ENCODE measurements at regions not wholly inside any gene's neighbourhood (a gene's known extent, or its start where the extent isn't known, plus 50 kb on each side); places are given as distances from the start of the nearest gene placed in this dataset.

DNA sequence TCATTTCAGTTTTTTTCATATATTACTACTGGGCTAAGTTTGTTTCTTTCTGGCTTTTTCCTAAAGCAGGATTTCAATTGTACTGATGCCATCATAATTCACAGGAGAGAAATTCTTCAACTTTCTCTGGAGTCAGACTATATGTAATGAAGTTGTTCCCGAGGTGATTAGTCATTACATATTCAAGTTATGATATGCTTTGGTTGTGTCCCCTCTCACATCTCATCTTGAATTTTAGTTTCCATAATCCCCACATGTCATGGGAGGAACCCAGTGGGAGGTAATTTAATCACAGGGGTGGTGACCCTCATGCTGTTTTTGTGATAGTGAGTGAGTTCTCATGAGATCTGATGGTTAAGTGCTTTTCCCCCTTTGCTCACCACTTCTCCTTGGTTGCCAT is 227.5 kb upstream of the LRIG3 start:
- TF ChIP-seq, protein P1, sequence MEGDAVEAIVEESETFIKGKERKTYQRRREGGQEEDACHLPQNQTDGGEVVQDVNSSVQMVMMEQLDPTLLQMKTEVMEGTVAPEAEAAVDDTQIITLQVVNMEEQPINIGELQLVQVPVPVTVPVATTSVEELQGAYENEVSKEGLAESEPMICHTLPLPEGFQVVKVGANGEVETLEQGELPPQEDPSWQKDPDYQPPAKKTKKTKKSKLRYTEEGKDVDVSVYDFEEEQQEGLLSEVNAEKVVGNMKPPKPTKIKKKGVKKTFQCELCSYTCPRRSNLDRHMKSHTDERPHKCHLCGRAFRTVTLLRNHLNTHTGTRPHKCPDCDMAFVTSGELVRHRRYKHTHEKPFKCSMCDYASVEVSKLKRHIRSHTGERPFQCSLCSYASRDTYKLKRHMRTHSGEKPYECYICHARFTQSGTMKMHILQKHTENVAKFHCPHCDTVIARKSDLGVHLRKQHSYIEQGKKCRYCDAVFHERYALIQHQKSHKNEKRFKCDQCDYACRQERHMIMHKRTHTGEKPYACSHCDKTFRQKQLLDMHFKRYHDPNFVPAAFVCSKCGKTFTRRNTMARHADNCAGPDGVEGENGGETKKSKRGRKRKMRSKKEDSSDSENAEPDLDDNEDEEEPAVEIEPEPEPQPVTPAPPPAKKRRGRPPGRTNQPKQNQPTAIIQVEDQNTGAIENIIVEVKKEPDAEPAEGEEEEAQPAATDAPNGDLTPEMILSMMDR (IDR thresholded peaks at IDR 0.05; ENCODE audit: low read depth, low read length), result no peak
- no peak overlapping the region for H3K4me3 ChIP-seq (ENCODE audit: low read depth, low read length)
- in situ Hi-C loops (cut with HindIII; ENCODE audit: low sequenced_read_pairs), result no loop called here
- DNase-seq (ENCODE audit: low read depth, low spot score), result no peak

DNA sequence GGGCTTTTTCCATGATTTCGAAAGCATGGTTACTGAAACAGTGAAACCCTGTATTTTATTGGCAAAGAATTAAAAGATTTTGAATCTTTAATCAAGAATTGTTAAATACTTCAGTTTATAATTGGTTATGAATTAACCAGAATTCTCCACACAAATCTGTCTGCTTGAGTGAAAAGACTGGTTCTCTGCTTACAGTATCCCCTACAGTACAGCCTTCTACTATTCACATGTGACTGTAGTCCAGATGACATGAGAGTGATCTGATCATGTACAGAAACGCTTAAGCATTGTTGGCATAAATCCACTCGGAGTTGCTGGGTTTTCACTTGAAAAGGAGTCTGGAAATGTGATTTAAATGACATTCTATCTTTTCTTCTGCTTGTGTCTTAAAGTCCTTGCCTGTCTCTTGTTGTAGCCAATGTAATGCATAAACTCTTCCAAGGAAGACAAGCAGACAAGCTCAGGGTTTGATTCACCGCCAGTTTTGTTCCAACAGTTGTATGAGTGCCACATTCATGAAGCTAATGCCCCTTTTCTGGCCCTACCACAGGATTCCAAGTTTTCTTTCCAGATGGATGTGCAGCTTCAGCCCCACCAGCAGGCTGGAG is 222.0 kb upstream of the LRIG3 start:
- H3K4me3 ChIP-seq (ENCODE audit: low read depth, low read length), result no peak overlapping the region
- DNase-seq (ENCODE audit: low read depth, low spot score), result no peak
- in situ Hi-C loops (cut with HindIII; ENCODE audit: low sequenced_read_pairs), result no loop called here
- TF ChIP-seq, protein P1 (IDR thresholded peaks at IDR 0.05; ENCODE audit: low read depth, low read length), result no peak

DNA sequence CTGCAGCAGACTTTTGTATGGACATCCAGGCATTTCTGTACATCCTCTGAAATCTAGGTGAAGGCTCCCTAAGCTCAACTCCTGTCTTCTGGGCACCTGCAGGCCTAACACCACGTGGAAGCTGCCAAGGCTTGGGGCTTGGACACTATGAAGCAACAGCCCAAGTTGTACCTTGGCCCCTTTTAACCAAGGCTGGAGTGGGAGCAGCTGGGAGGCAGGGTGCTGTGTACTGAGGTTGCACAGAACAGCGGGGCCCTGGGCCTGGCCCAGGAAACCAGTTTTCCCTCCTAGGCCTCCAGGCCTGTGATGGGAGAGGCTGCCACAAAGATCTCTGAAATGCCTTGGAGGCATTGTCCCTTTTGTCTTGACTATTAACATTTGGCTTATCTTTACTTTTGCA is 214.4 kb upstream of the LRIG3 start:
- TF ChIP-seq, protein P1 (IDR thresholded peaks at IDR 0.05; ENCODE audit: low read depth, low read length), result no peak
- in situ Hi-C loops (cut with HindIII; ENCODE audit: low sequenced_read_pairs), result no loop called here
- no peak for DNase-seq (ENCODE audit: low read depth, low spot score)
- H3K4me3 ChIP-seq (ENCODE audit: low read depth, low read length), result no peak overlapping the region

DNA sequence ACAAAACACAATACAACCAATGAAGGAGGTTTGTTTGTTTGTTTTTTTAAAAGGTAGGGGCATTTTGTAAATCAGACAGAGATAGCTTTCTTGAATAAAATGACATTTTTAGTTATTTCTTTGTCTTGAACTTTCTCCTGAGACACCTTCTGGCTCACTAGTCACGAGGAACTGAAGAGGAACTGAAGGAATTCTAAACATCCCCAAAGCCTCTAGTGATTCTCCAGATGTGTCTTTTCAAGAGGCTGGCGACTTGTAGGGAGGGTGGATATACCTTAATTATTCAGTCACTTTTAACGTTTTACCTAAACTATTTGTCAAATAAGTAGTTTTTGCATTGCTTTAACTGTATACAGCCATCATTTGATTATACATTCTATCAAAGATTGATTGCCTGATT is 211.2 kb upstream of the LRIG3 start:
- in situ Hi-C loops (cut with HindIII; ENCODE audit: low sequenced_read_pairs), result no loop called here
- TF ChIP-seq, protein P1 (IDR thresholded peaks at IDR 0.05; ENCODE audit: low read depth, low read length), result no peak
- no peak overlapping the region for H3K4me3 ChIP-seq (ENCODE audit: low read depth, low read length)
- no peak for DNase-seq (ENCODE audit: low read depth, low spot score)

DNA sequence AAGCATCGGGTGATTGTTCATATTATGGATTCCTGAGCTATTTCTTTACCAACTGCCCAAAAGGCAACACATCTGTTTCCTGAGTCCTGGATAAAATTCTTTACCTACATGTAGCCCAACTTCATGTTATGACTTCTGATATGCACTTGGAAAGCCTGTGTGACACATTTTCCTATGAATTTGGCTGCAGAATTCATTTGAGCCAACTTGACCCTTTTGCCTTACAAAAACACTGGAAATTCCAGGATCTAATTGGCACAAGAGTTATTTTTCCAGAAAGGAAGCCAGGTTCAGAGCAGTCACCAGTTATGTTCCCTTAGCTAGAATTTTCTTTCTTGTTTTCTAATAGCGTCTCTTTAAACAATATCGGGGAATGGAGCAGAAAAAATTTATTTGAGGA is 202.5 kb upstream of the LRIG3 start:
- TF ChIP-seq, protein P1 (IDR thresholded peaks at IDR 0.05; ENCODE audit: low read depth, low read length), result no peak
- no peak for DNase-seq (ENCODE audit: low read depth, low spot score)
- in situ Hi-C loops (cut with HindIII; ENCODE audit: low sequenced_read_pairs), result no loop called here

DNA sequence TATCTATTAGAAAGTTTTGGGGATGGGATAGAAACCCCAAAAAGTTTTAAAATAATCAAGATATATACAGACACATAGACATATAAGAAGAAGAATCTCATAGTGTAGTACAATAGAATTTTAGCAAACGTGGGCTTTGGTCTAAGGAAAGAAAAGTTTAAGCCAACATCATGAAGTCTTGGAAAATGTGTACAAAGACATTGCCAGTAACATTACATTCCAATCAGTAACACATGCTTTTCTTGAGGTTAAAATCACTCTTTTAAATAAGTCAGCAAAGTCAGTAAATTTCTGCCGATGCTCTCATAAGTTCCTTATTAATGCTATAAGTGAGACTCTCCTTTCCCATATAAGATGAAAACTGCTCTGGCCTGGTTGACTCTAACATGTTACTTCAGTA is 201.1 kb upstream of the LRIG3 start:
- TF ChIP-seq, protein P1 (IDR thresholded peaks at IDR 0.05; ENCODE audit: low read depth, low read length), result no peak
- DNase-seq (ENCODE audit: low read depth, low spot score), result no peak
- in situ Hi-C loops (cut with HindIII; ENCODE audit: low sequenced_read_pairs), result no loop called here
- H3K4me3 ChIP-seq (ENCODE audit: low read depth, low read length), result no peak overlapping the region

More for the DNA sequence above, 202.5 kb upstream of the LRIG3 start:
- no peak overlapping the region for H3K4me3 ChIP-seq (ENCODE audit: low read depth, low read length)

DNA sequence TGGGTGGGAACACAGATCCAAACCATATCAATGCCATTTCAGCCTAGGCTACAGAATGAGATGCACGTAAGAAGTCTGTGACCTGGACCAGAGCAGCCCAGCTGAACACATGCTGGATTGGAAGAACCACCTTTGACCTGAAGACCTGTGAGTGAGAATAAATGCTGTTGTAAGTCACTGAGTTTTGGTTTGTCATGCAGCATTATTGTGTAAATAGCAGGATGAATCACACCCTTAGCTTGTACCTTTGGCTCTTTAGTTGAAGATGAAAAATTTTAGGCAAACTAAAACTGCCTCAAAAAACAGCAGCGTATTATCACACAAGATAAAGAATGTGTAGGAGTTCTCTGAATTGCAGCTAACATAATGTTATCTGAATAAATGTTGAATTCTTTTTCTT is 199.4 kb upstream of the LRIG3 start:
- H3K4me3 ChIP-seq (ENCODE audit: low read depth, low read length), result no peak overlapping the region
- in situ Hi-C loops (cut with HindIII; ENCODE audit: low sequenced_read_pairs), result no loop called here
- DNase-seq (ENCODE audit: low read depth, low spot score), result no peak
- TF ChIP-seq, protein P1 (IDR thresholded peaks at IDR 0.05; ENCODE audit: low read depth, low read length), result no peak
